ENCODE measurements at regions not wholly inside any gene's neighbourhood (a gene's known extent, or its start where the extent isn't known, plus 50 kb on each side); places are given as distances from the start of the nearest gene placed in this dataset.

DNA sequence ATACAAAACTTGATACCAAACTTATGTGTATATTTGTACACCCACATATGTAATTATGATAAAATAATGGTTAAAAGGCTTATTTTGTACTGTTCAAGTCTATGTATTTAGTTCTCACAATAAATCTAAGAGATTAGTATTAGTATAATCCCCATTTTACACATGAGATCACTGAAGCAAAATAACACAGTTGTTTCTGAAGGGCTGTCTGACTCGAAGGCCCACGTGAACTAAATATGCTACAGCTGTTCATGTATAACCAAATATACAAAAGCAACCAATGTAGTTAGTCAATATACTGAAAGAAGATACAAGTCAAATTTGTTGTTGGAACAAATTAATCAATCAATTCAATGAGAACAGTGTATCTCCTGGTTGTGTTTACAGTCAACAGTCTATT lies 959.2 kb downstream of the EPHA7 start:
- DNase-seq (ENCODE audit: low read depth in 4 of 6, low spot score in 6 of 6): no peak
- Histone ChIP-seq H3K27me3 (ENCODE audit: control insufficient read depth, insufficient read depth, low read length) (no peaks in the 10 kb centered on the region), H3K36me3 (ENCODE audit: control insufficient read depth, insufficient read depth, low read length) (no peaks in the 10 kb centered on the region), H3K4me3 (ENCODE audit: low read depth, low read length) (no peak overlapping the region), H3K9me3 (ENCODE audit: control insufficient read depth, insufficient read depth, low read length) (no peaks in the 10 kb centered on the region), H3K27ac (ENCODE audit: low read depth, low read length) (no peak overlapping the region), H3K4me1 (ENCODE audit: control insufficient read depth, insufficient read depth, low read length) (no peaks in the 10 kb centered on the region)
- no CpG with 5 or more reads among the region's 2 CpGs for WGBS (ENCODE audit: insufficient coverage)

DNA sequence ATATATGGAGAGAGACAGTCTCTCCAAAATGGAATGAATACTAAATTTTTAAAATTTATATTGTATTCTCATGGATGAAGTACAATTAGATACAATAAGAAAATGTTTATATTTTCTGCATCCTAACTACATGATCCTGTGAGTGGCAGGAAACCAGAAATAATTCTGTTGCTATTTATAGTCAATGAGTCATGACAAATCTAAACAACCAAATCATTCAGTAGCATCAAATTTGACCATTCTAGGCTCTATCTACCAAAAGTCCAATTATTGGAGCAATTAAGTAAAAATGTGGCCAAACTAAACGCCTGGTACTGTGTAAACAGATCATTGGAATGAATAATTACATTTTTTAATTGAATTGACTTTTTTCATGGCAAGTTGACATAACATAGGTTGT lies 959.8 kb downstream of the EPHA7 start:
- Histone ChIP-seq H3K36me3 (ENCODE audit: control insufficient read depth, insufficient read depth, low read length) (no peaks in the 10 kb centered on the region), H3K9me3 (ENCODE audit: control insufficient read depth, insufficient read depth, low read length) (no peaks in the 10 kb centered on the region), H3K27ac (ENCODE audit: low read depth, low read length) (no peak overlapping the region), H3K4me1 (ENCODE audit: control insufficient read depth, insufficient read depth, low read length) (no peaks in the 10 kb centered on the region), H3K27me3 (ENCODE audit: control insufficient read depth, insufficient read depth, low read length) (no peaks in the 10 kb centered on the region), H3K4me3 (ENCODE audit: low read depth, low read length) (no peak overlapping the region)
- peak in 1 of 6 donors; percentile 16 for DNase-seq (ENCODE audit: low read depth in 4 of 6, low spot score in 6 of 6)
- no CpG with 5 or more reads among the region's 1 CpG for WGBS (ENCODE audit: insufficient coverage)

DNA sequence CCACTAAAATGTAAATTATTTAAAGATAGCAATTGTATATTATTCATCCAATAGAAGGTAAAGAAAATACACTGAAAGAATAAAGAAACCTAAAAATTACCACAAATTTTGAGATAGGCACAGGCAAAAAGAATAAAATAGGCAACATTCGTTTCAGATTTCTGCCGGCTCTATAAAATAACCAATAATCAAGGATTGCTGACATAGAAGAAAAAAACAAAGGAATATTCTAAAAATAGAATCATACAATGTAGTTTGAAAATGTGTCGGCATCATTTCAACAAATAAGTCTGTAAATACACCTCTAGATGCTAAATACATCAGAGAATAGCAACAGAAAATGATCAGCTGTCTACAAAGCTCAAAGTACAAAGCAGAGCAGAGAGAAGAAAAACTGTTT lies 973.3 kb downstream of the EPHA7 start:
- WGBS (ENCODE audit: insufficient coverage): no CpG with 5 or more reads among the region's 3 CpGs

DNA sequence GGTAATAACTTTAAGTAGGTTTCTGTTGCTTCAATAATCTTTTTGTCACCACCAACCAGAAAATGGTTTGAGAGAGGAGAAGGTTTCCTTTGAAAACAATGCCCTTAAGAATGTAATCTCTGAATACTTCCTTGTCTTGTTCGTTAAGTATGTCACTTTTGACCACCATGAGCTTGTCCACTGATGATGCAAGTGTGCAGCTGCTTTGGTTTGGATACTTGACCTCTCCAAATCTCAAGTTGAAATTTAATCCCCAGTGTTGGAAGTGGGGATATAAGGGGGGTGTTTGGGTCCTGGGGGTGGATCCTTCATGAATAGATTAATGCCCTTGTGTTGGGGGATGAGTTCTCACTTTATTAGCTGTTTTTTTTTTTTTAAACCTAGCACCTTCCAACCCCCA lies 985.4 kb downstream of the EPHA7 start:
- Histone ChIP-seq H3K9me3 (ENCODE audit: control insufficient read depth, insufficient read depth, low read length) (no peaks in the 10 kb centered on the region), H3K36me3 (ENCODE audit: control insufficient read depth, insufficient read depth, low read length) (no peaks in the 10 kb centered on the region), H3K27ac (ENCODE audit: low read depth, low read length) (no peak overlapping the region), H3K4me3 (ENCODE audit: low read depth, low read length) (no peak overlapping the region), H3K4me1 (ENCODE audit: control insufficient read depth, insufficient read depth, low read length) (no peaks in the 10 kb centered on the region), H3K27me3 (ENCODE audit: control insufficient read depth, insufficient read depth, low read length) (no peaks in the 10 kb centered on the region)
- no CpG with 5 or more reads among the region's 1 CpG for WGBS (ENCODE audit: insufficient coverage)
- no peak for DNase-seq (ENCODE audit: low read depth in 4 of 6, low spot score in 6 of 6)

More for the DNA sequence above, 973.3 kb downstream of the EPHA7 start:
- no peak overlapping the region for H3K4me3 ChIP-seq (ENCODE audit: low read depth, low read length)
- DNase-seq (ENCODE audit: low read depth in 4 of 6, low spot score in 6 of 6): no peak
- H3K36me3 ChIP-seq (ENCODE audit: control insufficient read depth, insufficient read depth, low read length): no peaks in the 10 kb centered on the region
- no peaks in the 10 kb centered on the region for H3K4me1 ChIP-seq (ENCODE audit: control insufficient read depth, insufficient read depth, low read length)
- H3K27me3 ChIP-seq (ENCODE audit: control insufficient read depth, insufficient read depth, low read length): no peaks in the 10 kb centered on the region
- H3K9me3 ChIP-seq (ENCODE audit: control insufficient read depth, insufficient read depth, low read length): no peaks in the 10 kb centered on the region
- no peak overlapping the region for H3K27ac ChIP-seq (ENCODE audit: low read depth, low read length)

GRCh38 chr6:92431502-92431901 lies 987.9 kb downstream of the EPHA7 start:
- H3K27ac ChIP-seq (ENCODE audit: low read depth, low read length): no peak overlapping the region
- no peaks in the 10 kb centered on the region for H3K36me3 ChIP-seq (ENCODE audit: control insufficient read depth, insufficient read depth, low read length)
- DNase-seq (ENCODE audit: low read depth in 4 of 6, low spot score in 6 of 6): no peak
- no peaks in the 10 kb centered on the region for H3K27me3 ChIP-seq (ENCODE audit: control insufficient read depth, insufficient read depth, low read length)
- H3K9me3 ChIP-seq (ENCODE audit: control insufficient read depth, insufficient read depth, low read length): no peaks in the 10 kb centered on the region
- no peak overlapping the region for H3K4me3 ChIP-seq (ENCODE audit: low read depth, low read length)
- H3K4me1 ChIP-seq (ENCODE audit: control insufficient read depth, insufficient read depth, low read length): no peaks in the 10 kb centered on the region

GRCh38 chr6:92428448-92428847 lies 990.9 kb downstream of the EPHA7 start:
- H3K4me1 ChIP-seq (ENCODE audit: control insufficient read depth, insufficient read depth, low read length): no peaks in the 10 kb centered on the region
- H3K36me3 ChIP-seq (ENCODE audit: control insufficient read depth, insufficient read depth, low read length): no peaks in the 10 kb centered on the region
- no peak overlapping the region for H3K27ac ChIP-seq (ENCODE audit: low read depth, low read length)
- no peaks in the 10 kb centered on the region for H3K27me3 ChIP-seq (ENCODE audit: control insufficient read depth, insufficient read depth, low read length)
- no peak for DNase-seq (ENCODE audit: low read depth in 4 of 6, low spot score in 6 of 6)
- no peak overlapping the region for H3K4me3 ChIP-seq (ENCODE audit: low read depth, low read length)
- no CpG with 5 or more reads among the region's 2 CpGs for WGBS (ENCODE audit: insufficient coverage)
- H3K9me3 ChIP-seq (ENCODE audit: control insufficient read depth, insufficient read depth, low read length): no peaks in the 10 kb centered on the region

DNA sequence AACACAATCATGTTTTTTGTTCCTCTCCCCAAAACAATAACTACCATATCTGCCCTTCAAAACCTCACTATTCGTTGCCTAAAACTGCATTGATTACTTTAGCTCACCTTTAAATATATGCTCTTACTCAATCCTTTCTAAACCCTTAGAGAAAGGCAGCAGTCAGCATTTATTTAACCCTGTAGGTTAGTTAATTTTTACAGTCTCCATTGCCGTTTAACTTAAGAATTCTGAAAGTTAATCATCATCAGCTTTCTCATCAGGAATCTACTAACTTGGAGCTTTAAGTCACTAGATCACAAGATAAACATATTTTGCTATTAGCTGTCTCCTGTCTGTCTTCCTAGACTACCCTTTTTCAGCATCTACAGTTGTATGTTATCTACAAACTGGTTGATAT lies 991.9 kb downstream of the EPHA7 start:
- Histone ChIP-seq H3K9me3 (ENCODE audit: control insufficient read depth, insufficient read depth, low read length) (no peaks in the 10 kb centered on the region), H3K36me3 (ENCODE audit: control insufficient read depth, insufficient read depth, low read length) (no peaks in the 10 kb centered on the region)
- no CpG with 5 or more reads among the region's 2 CpGs for WGBS (ENCODE audit: insufficient coverage)

DNA sequence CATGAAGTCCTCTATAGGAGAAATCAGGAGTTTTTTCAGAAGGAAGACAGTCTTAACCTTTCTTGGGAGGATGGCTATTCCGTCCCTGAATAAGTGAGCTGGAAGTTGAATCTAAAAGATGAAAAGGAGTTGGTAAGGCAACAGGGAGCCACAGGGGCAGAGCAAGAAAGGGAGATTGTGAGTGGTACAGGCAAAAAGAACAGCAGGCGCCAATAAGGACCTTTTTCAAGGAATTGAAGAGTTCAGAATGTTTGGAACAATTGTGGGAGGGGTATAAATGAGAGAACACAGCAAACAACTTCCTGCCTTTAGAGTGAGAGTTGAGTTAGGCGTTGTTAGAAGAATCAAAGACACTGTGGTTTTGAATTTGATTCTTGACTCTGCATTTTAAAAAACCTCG lies 1003.7 kb downstream of the EPHA7 start:
- H3K36me3 ChIP-seq (ENCODE audit: control insufficient read depth, insufficient read depth, low read length): no peaks in the 10 kb centered on the region
- no peak overlapping the region for H3K27ac ChIP-seq (ENCODE audit: low read depth, low read length)
- no peak for DNase-seq (ENCODE audit: low read depth in 4 of 6, low spot score in 6 of 6)
- no peaks in the 10 kb centered on the region for H3K4me1 ChIP-seq (ENCODE audit: control insufficient read depth, insufficient read depth, low read length)
- H3K27me3 ChIP-seq (ENCODE audit: control insufficient read depth, insufficient read depth, low read length): no peaks in the 10 kb centered on the region
- H3K4me3 ChIP-seq (ENCODE audit: low read depth, low read length): no peak overlapping the region
- H3K9me3 ChIP-seq (ENCODE audit: control insufficient read depth, insufficient read depth, low read length): no peaks in the 10 kb centered on the region
- WGBS (ENCODE audit: insufficient coverage): 9% methylated on average over 2 of the region's 4 CpGs

More for the DNA sequence above, 991.9 kb downstream of the EPHA7 start:
- H3K4me3 ChIP-seq (ENCODE audit: low read depth, low read length): no peak overlapping the region
- H3K27me3 ChIP-seq (ENCODE audit: control insufficient read depth, insufficient read depth, low read length): no peaks in the 10 kb centered on the region
- no peaks in the 10 kb centered on the region for H3K4me1 ChIP-seq (ENCODE audit: control insufficient read depth, insufficient read depth, low read length)
- H3K27ac ChIP-seq (ENCODE audit: low read depth, low read length): no peak overlapping the region
- no peak for DNase-seq (ENCODE audit: low read depth in 4 of 6, low spot score in 6 of 6)

DNA sequence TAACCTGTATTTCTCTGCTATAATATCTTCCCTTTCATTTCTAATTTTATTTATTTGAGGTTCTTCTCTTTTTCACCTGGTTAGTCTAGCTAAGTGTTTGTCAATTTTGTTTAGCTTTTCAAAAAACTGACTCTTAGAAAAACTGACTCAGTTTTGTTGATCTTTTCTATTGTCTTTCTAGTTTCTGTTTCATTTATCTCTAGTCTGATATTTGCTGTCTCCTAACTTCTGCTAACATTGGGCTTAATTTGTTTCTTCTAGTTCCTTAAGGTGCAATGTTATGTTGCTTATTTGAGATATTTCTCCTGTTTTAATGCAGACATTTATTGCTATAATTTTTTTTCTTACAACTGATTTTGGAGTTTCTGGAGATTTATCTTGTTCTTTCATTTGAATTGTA lies 1011.0 kb downstream of the EPHA7 start:
- Histone ChIP-seq H3K36me3 (ENCODE audit: control insufficient read depth, insufficient read depth, low read length) (no peaks in the 10 kb centered on the region), H3K27me3 (ENCODE audit: control insufficient read depth, insufficient read depth, low read length) (no peaks in the 10 kb centered on the region), H3K9me3 (ENCODE audit: control insufficient read depth, insufficient read depth, low read length) (no peaks in the 10 kb centered on the region), H3K4me1 (ENCODE audit: control insufficient read depth, insufficient read depth, low read length) (no peaks in the 10 kb centered on the region), H3K27ac (ENCODE audit: low read depth, low read length) (no peak overlapping the region), H3K4me3 (ENCODE audit: low read depth, low read length) (no peak overlapping the region)
- no peak for DNase-seq (ENCODE audit: low read depth in 4 of 6, low spot score in 6 of 6)

- no peak overlapping the region for H3K27ac ChIP-seq (ENCODE audit: low read depth, low read length)
- H3K9me3 ChIP-seq (ENCODE audit: control insufficient read depth, insufficient read depth, low read length): no peaks in the 10 kb centered on the region
- DNase-seq (ENCODE audit: low read depth in 4 of 6, low spot score in 6 of 6): peak in 1 of 6 donors; percentile 53
- H3K36me3 ChIP-seq (ENCODE audit: control insufficient read depth, insufficient read depth, low read length): no peaks in the 10 kb centered on the region
- WGBS (ENCODE audit: insufficient coverage): no CpG with 5 or more reads among the region's 2 CpGs
- no peaks in the 10 kb centered on the region for H3K4me1 ChIP-seq (ENCODE audit: control insufficient read depth, insufficient read depth, low read length)
- no peaks in the 10 kb centered on the region for H3K27me3 ChIP-seq (ENCODE audit: control insufficient read depth, insufficient read depth, low read length)
- H3K4me3 ChIP-seq (ENCODE audit: low read depth, low read length): no peak overlapping the region
Measured at GRCh38 chr6:92404281-92404680, 1015.1 kb downstream of the EPHA7 start.
